C4-2B (cell line): ENCODE measurements at regions not wholly inside any gene's neighbourhood (a gene's known extent, or its start where the extent isn't known, plus 50 kb on each side); places are given as distances from the start of the nearest gene placed in this dataset.
"Not testable (repeated sequence)": the region's sequence is repeated elsewhere in the genome, so short reads cannot be mapped to it uniquely, and the experiment has no call there.

ENCODE experiments used
- ZFX ChIP-seq: fragments of 450-650 bp; IDR thresholded peaks from 2 replicates; pipeline ENCODE4 v1.6.1; 2017
- TF ChIP-seq, protein P1 (sequence below): fragments of 450-650 bp; conservative IDR thresholded peaks from 2 replicates; pipeline ENCODE4 v1.5.1; 2017; ENCODE audit warnings: mild to moderate bottlenecking

GRCh38 chr9:65408806-65409205, 123.8 kb upstream of the FOXD4L5 start:
- TF ChIP-seq, protein P1, sequence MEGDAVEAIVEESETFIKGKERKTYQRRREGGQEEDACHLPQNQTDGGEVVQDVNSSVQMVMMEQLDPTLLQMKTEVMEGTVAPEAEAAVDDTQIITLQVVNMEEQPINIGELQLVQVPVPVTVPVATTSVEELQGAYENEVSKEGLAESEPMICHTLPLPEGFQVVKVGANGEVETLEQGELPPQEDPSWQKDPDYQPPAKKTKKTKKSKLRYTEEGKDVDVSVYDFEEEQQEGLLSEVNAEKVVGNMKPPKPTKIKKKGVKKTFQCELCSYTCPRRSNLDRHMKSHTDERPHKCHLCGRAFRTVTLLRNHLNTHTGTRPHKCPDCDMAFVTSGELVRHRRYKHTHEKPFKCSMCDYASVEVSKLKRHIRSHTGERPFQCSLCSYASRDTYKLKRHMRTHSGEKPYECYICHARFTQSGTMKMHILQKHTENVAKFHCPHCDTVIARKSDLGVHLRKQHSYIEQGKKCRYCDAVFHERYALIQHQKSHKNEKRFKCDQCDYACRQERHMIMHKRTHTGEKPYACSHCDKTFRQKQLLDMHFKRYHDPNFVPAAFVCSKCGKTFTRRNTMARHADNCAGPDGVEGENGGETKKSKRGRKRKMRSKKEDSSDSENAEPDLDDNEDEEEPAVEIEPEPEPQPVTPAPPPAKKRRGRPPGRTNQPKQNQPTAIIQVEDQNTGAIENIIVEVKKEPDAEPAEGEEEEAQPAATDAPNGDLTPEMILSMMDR = not testable (repeated sequence)
- not testable (repeated sequence) for TF ChIP-seq ZFX
